ENCODE measurements at regions not wholly inside any gene's neighbourhood (a gene's known extent, or its start where the extent isn't known, plus 50 kb on each side); places are given as distances from the start of the nearest gene placed in this dataset.
"Not testable (repeated sequence)": the region's sequence is repeated elsewhere in the genome, so short reads cannot be mapped to it uniquely, and the experiment has no call there.

DNA sequence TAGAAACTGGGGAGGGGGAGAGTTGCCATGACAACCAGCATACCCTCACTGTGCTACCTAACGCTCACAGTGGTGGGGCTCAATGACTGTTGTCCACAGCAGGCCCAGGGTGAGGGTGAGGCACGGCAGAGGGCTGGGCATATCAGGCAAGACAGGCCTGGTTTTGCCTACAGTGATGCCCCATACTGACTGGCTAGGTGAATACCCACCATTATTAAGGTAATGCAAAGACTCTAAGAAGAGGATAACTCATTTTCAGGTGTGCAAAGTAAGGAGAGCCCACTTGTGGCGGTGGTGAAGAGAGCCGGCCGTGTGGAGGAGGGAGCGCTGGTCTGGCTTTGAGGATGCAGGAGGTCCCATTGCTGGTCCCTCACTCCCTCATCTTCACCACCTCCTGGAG lies 422.3 kb downstream of the FUT8 start:
- no peak for DNase-seq (ENCODE audit: low read depth)

DNA sequence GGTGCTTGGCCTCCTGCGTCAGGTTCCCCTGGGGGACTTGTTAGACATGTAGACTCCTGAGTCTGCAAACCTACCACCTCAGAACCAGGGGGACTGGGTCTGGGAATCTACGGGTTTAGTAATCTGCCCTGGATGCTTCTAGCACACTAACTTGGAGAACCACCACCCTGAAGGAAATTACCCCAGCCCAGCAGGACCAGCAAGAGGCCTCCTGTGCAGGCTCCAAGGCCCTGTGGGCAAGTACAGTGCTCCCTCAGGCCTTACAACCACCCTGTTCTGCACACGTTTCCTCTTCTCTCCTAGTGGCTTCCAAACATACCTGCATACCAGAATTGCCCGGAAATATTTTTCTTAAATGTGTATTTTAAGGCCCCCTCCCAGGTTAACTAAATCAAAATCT lies 423.0 kb downstream of the FUT8 start:
- no peak for DNase-seq (ENCODE audit: low read depth)

DNA sequence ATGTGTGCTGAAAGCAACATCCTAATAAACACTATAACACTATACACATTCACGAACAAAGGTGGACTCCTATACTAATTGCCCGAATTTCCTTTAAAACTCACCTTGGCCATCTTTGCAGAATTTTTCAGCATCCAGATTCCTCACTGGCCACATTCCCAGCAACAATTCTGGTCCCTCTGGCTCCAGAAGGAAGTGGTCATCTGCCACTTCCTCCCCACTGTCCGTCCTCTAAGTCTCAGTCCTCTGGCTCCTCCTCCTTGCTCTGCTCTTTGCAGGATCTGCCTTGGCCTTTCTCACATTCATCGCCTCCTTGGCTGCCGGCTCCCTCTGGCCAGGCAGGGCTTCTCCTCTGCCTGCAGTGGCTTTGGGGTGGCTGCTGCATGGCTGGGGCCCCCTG lies 426.0 kb downstream of the FUT8 start:
- no peak for DNase-seq (ENCODE audit: low read depth)

- DNase-seq (ENCODE audit: low read depth): no peak
These were observed 427.7 kb downstream of the FUT8 start for GRCh38 chr14:65840118-65840751.

DNA sequence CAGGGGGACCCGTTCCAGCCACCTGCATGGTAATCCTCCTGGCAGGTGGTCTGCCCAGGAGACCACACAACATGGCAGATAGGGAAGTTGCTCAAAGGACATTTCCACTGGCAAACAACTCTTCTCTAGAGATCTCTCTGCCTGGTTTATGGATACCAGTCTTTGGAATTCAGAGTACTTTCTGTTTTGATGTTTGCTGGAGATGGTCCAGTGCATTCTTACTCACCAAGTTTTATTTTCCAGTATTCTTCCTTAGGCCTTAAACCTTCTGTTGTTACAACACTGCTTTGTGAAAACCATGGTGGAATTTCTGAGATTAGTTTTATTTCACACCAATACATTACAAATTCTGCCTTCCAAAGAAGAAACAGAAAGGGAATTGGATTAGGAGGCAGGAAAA lies 428.3 kb downstream of the FUT8 start:
- no peak for DNase-seq (ENCODE audit: low read depth)

DNA sequence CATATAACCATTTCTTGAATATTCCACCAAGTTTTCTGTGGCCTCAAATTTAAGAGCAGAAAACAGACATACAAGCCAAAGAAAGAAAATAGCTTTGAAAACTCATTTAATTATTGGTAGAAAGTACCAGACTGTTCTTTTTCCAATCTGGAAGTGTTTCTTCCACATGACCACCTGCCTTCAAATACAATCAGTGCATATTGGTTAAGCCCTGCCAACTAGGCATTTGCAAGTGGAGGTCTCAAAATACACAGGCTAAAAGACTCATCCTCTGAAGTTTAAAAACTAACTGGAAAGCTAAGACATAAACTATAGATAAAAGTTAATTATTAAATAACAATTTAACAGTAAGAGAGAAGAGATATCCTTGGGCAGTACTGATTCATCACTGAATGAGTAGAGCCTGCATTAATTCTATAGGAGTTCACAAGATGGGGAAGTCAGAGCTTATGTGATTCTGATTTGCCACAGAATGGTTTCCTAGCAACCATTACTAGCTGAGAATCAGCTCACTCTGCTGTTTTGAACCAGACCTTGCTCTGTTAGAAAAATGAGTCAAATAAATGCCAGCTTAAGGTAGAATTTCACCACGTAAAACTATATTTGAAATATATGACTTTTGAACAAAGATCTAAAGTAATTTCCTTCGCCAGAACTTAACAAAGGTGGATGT lies 433.8 kb downstream of the FUT8 start:
- no peak for DNase-seq (ENCODE audit: low read depth)

DNA sequence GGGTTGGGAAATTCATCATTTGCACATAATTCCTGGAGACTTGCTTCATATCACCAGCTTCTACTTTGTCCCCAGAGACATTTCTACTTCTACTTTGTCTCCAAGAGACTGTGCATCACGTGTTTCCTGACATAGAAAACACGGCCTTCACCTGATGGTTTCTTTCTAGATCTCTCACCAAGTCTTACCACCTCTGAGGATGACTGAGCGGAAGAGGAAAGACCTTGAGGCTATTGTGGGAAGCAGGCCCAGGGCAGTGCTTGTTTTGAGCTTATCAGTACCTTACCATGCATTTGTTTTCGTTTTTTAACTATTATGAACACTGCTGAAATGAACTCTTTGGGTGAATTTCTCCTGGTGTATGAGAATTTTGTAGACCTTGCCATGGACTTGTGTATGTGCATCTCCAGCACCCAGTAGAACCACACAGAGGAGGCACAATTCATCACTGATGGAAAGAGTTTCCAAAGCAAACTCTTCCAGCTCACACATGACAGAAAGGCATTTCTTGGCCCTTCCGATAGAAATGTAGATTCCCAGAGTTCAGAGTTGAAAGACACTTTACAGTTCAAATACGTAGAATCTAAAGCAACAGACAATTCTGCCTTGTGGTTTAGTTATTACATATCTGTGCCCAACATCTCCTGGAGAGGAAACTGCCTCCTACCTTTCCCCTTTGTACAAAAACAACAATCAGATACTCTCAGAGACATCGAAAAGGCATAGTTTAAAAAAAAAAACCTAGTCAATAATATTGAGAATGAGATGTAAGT lies 434.7 kb downstream of the FUT8 start:
- DNase-seq (ENCODE audit: low read depth): no peak

GRCh38 chr14:65847931-65848330 lies 435.4 kb downstream of the FUT8 start:
- DNase-seq (ENCODE audit: low read depth): not testable (repeated sequence)

DNA sequence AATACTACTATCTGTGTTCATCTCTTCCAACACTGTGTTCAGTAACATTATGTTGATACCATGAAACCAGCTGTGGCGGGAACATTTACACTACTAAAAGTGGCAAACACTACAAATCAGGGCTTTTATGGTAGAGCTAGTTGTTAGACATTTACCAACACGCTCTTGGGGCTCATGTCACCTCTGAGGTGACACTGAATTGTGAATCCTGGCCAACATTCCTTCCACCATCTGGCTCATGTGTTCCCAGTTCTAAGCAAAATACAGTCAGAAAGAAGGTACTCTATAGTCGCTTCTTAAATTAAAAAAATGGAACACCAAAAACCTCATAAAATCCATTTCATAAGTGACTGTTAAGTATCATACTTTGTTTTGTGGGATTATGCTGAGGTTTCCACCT lies 436.6 kb downstream of the FUT8 start:
- DNase-seq (ENCODE audit: low read depth): no peak

DNA sequence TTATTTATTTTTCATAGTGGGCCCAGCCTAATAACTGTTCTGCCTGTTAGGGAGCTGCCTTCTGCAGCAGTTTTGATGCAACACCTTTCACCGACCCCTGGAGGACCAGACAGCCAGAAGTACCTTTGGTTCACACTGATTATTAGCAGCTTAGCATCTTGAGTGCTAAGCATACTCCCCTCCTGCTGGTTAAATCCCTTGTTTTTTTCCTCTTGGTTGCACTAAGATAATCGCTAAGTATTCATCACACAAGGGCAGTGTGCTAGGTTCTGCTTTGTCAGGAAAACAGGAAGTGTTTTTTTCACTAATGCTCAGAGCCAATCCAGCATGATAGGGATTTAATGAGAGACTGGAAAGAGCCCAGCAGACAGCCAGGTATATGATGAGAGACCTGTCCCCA lies 437.0 kb downstream of the FUT8 start:
- no peak for DNase-seq (ENCODE audit: low read depth)

GRCh38 chr14:65850429-65851135 lies 438.1 kb downstream of the FUT8 start:
- no peak for DNase-seq (ENCODE audit: low read depth)

DNA sequence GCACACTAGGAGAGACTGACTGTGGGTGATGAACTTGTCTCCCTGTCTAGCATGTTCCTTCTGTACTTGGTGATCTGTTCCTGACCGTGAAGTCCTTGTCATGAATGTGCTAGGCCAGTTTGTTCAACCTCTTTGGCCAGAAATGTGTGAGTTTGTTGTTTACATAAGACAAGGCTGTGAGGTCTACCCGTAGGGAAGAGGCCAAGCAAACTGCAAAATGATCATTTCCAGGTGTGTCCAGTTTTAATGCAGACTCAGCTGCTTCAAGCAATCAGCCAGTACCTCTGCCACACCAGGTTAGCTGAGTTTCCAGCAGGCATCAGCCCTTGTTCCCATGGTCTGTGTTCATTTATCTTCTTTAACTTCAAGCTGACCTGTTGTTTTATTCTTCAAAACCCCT lies 440.2 kb downstream of the FUT8 start:
- DNase-seq (ENCODE audit: low read depth): no peak

DNA sequence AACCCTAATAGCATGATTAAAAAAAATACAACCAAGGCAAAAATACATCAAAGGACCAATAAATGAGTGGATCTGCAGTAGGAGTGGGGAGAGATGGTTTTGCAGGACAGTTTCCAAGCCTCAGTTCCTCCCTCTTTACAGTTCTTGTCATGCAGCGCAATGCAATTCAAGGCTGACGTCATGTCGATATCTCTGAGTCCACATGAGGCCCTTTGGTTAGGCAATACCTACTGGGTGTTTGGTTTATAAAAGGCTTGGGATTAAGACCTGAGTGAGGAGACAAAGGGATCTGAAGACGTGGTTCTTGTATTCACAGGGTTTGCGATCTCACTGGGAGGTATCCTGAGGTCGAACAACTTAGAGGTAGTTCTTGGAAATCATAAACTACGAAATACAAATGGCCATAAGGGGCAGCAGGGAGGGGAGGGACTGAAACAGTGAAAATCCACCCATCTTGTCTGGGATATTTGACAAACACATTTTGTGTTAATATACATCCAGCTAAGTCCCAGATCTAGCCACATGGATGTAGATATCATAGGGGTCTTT lies 441.0 kb downstream of the FUT8 start:
- no peak for DNase-seq (ENCODE audit: low read depth)

DNA sequence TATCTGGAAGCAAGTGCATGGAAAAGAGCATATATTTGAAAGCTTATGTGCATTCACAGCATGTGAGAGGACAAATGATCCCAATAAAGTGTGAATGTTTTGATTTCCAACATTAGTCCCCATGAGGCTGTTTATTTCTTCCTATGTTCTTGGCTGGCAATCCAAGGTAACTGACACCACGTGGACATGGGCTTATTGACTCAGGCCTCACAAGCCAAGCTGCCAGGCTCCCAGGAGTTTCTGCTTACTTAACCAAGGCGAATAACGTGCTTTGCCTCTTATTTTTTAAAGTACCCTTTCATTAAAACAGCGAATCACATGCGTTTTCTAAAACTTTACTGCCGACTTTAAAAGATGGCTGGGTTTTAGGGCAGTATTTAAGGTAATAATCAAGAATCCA lies 441.7 kb downstream of the FUT8 start:
- no peak for DNase-seq (ENCODE audit: low read depth)

DNA sequence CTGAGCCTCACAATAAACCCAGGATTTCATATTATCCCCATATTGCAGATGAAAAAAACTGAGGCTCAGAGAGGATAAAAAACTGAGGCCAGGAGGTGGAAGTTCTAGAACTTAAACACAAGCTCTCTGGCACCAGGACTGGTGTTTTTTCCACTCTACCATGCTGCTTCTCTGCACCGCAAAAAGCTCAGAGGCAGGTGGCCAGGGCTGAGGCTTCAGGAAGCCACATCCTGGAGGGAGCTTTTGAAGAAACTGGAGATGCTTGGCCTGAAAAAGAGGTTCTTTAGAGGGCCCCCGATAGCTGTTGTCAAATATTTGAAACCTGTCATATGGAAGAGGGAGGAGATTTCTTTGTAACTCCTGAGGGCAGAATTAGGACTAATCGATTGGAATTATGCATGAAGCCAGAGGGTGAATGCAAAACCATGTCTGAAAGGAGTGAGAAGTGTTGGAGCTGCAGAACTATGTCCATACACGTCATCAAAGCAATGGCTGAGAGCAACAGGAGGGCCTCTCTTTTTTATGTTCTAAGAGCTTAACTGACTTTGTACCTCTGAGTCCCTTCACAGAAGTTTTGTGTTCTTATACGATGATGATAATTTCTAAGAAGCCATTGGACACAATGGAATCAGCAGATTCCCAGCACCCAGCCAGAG lies 448.6 kb downstream of the FUT8 start:
- DNase-seq (ENCODE audit: low read depth): no peak

DNA sequence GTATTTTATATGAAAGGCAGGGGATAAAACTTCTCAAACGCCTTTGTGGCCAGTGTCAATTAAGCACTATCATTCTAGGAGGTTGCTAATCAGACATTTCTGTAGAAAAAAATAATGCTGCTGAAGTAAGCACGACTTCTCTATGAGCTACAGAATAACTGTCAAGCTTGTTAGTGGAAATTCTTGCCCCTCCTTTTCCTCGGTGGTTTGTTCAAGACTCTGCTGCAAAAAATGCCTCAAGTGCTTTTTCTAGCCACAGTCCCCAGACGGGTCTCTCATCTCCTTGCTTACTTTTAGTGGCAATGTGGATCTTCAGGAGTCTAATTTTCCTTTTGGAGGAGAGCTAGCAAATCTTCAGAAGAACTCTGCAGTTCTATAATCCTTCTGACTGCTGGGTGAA lies 452.0 kb downstream of the FUT8 start:
- no peak for DNase-seq (ENCODE audit: low read depth)

- DNase-seq (ENCODE audit: low read depth): no peak
These were observed 452.5 kb downstream of the FUT8 start for GRCh38 chr14:65864984-65865383.

DNA sequence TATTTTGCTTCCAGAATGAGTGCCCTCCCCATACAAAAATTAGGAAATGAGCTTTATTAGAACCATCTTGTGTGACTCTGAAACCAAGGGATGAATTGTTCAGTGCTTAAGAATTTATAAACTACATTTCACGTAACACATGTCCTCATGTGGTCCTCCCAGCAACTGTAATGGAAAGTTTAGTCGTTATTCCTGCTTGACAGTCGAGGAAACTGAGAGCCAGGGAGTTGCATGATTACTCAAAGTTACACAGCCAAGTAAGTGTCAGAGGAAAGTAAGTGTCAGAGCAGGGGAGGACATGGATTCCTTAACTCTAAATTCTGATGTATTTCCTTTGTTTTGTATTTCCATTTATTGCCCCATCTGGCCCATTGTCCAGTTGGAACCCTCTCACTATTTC lies 453.9 kb downstream of the FUT8 start:
- no peak for DNase-seq (ENCODE audit: low read depth)

- no peak for DNase-seq (ENCODE audit: low read depth)
These were observed 454.4 kb downstream of the FUT8 start for GRCh38 chr14:65866886-65867285.

DNA sequence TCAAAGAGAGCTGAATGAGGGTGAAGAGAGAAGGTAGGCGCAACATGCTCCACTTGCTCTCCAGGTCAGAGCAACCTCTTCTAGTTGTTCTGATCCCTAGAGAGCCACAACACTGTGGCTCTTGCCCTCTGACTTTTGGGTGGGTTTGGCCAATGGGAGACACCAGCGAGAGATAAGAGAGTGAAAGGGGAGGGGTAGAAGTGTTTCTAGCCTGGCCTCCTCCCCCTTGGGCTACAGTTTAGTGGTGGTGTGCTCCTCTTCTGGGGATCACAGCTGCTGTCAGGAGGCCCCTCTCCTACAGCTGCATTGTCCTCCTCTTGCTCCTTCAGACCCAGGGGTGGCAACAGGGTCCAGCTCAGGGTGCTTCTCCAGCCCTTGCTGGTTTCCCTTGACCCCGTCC lies 454.8 kb downstream of the FUT8 start:
- DNase-seq (ENCODE audit: low read depth): no peak

GRCh38 chr14:65872536-65872935 lies 460.0 kb downstream of the FUT8 start:
- DNase-seq (ENCODE audit: low read depth): no peak

GRCh38 chr14:65877166-65877565 lies 464.6 kb downstream of the FUT8 start:
- no peak for DNase-seq (ENCODE audit: low read depth)
